Neural cell (in vitro differentiated cells): ENCODE measurements at regions not wholly inside any gene's neighbourhood (a gene's known extent, or its start where the extent isn't known, plus 50 kb on each side); places are given as distances from the start of the nearest gene placed in this dataset.

Experiments
- H2AFZ ChIP-seq: fragments of 200-600, 300-800 bp; sonication (generic), shearing (Covaris generic); 2 replicates; pipeline ENCODE4 v1.6.0; 2014; ENCODE audit warnings: low read depth, mild to moderate bottlenecking, antibody characterized with exemption, low read length, moderate library complexity
- H3F3A ChIP-seq: fragments of 200-600 bp; shearing (Covaris generic); 2 replicates; pipeline ENCODE4 v1.6.1; 2016; ENCODE audit warnings: mild to moderate bottlenecking, moderate library complexity, mixed read lengths, antibody characterized with exemption, low read length; ENCODE audit not compliant: insufficient read depth, poor library complexity, severe bottlenecking
- H3K27ac ChIP-seq: fragments of 200-600, 300-800 bp; sonication (generic), shearing (Covaris generic); 2 replicates; pipeline ENCODE4 v1.5.1; 2014; ENCODE audit warnings: mild to moderate bottlenecking, low read length, moderate library complexity
- H3K27me3 ChIP-seq: fragments of 300-800, 200-600 bp; sonication (generic), shearing (Covaris generic); 2 replicates; pipeline ENCODE4 v1.6.0; 2014; ENCODE audit warnings: mild to moderate bottlenecking, low read depth, low read length, moderate library complexity; ENCODE audit not compliant: insufficient read depth
- H3K36me3 ChIP-seq: fragments of 300-800, 200-600 bp; sonication (generic), shearing (Covaris generic); 2 replicates; pipeline ENCODE4 v1.5.1; 2014; ENCODE audit warnings: mild to moderate bottlenecking, antibody characterized with exemption, low read length, moderate library complexity; ENCODE audit not compliant: insufficient read depth
- H3K4me2 ChIP-seq: fragments of 300-800, 200-600 bp; sonication (generic), shearing (Covaris generic); 2 replicates; pipeline ENCODE4 v1.6.0; 2014; ENCODE audit warnings: mild to moderate bottlenecking, low read length
- H3K4me3 ChIP-seq: fragments of 300-800, 200-600 bp; sonication (generic), shearing (Covaris generic); 2 replicates; pipeline ENCODE4 v1.5.1; 2014; ENCODE audit warnings: mild to moderate bottlenecking, low read length, moderate library complexity
- H3K79me2 ChIP-seq: fragments of 200-600 bp; shearing (Covaris generic); replicated peaks from 2 replicates; pipeline ENCODE4 v1.6.0; 2014; ENCODE audit warnings: mild to moderate bottlenecking, low read length, moderate library complexity; ENCODE audit not compliant: insufficient read depth
- H3K9ac ChIP-seq: fragments of 300-800, 200-600 bp; sonication (generic), shearing (Covaris generic); 2 replicates; pipeline ENCODE4 v1.6.1; 2016; ENCODE audit warnings: mild to moderate bottlenecking, low read length, mixed read lengths
- H3K9me2 ChIP-seq: fragments of 200-600 bp; shearing (Covaris generic); 2 replicates; pipeline ENCODE4 v1.6.1; 2016; ENCODE audit warnings: mild to moderate bottlenecking, low read length, mixed read lengths; ENCODE audit not compliant: insufficient read depth
- H3K9me3 ChIP-seq: fragments of 200-600, 300-800 bp; sonication (generic), shearing (Covaris generic); 2 replicates; pipeline ENCODE4 v1.6.1; 2016; ENCODE audit warnings: mild to moderate bottlenecking, mixed run types, low read length, moderate library complexity, mixed read lengths
- H4K20me1 ChIP-seq: fragments of 200-600 bp; shearing (Covaris generic); 2 replicates; pipeline ENCODE4 v1.6.1; 2016; ENCODE audit warnings: mild to moderate bottlenecking, mixed run types; ENCODE audit not compliant: insufficient read depth
- CTCF ChIP-seq: fragments of 450-650 bp; IDR thresholded peaks from 2 replicates; pipeline ENCODE4 v1.5.1; 2014; ENCODE audit warnings: antibody characterized with exemption, mild to moderate bottlenecking, moderate library complexity; ENCODE audit not compliant: poor library complexity, severe bottlenecking
- EP300 ChIP-seq: fragments of 450-650 bp; conservative IDR thresholded peaks from 2 replicates; pipeline ENCODE4 v1.6.1; 2014; ENCODE audit warnings: antibody characterized with exemption, mild to moderate bottlenecking, moderate library complexity; ENCODE audit not compliant: poor library complexity, severe bottlenecking
- EZH2 ChIP-seq: fragments of 200-600, 300-800 bp; shearing (Covaris generic), sonication (generic); IDR thresholded peaks from 2 replicates; pipeline ENCODE4 v1.6.1; 2014; ENCODE audit warnings: antibody characterized with exemption, low read length, borderline replicate concordance, mild to moderate bottlenecking; ENCODE audit not compliant: insufficient read depth, poor library complexity, severe bottlenecking
- MXI1 ChIP-seq: fragments of 450-650 bp; conservative IDR thresholded peaks from 2 replicates; pipeline ENCODE4 v1.6.1; 2014; ENCODE audit warnings: antibody characterized with exemption, mild to moderate bottlenecking; ENCODE audit not compliant: poor library complexity, severe bottlenecking
- POLR2AphosphoS5 ChIP-seq: IDR thresholded peaks from 2 replicates; pipeline ENCODE4 v1.6.1; 2012
- RAD21 ChIP-seq: fragments of 450-650 bp; conservative IDR thresholded peaks from 2 replicates; pipeline ENCODE4 v1.6.1; 2014; ENCODE audit warnings: antibody characterized with exemption, mild to moderate bottlenecking, moderate library complexity
- REST ChIP-seq: IDR thresholded peaks from 2 replicates; pipeline ENCODE4 v1.6.1; 2012; ENCODE audit warnings: borderline replicate concordance
- SMC3 ChIP-seq: fragments of 450-650 bp; conservative IDR thresholded peaks from 2 replicates; pipeline ENCODE4 v1.6.1; 2014; ENCODE audit warnings: antibody characterized with exemption, mild to moderate bottlenecking, moderate library complexity; ENCODE audit not compliant: poor library complexity
- TAF1 ChIP-seq: IDR thresholded peaks from 2 replicates; pipeline ENCODE4 v1.6.1; 2012; ENCODE audit warnings: low read depth

GRCh38 chr3:40843851-40844548 is 319.2 kb downstream of the ZNF621 start:
- Histone ChIP-seq H3K9me3 (no peaks in the 10 kb centered on the region), H3K4me3 (no peak overlapping the region), H3K79me2 (no peaks in the 10 kb centered on the region), H3K9ac (no peak overlapping the region), H2AFZ (no peak overlapping the region), H3K9me2 (no peaks in the 10 kb centered on the region), H4K20me1 (no peaks in the 10 kb centered on the region), H3K27ac (no peak overlapping the region), H3K36me3 (no peaks in the 10 kb centered on the region), H3F3A (no peaks in the 10 kb centered on the region), H3K27me3 (no peaks in the 10 kb centered on the region), H3K4me2 (no peak overlapping the region)
- TF ChIP-seq MXI1 (no peak), SMC3 (no peak), CTCF (no peak), REST (no peak), EP300 (no peak), TAF1 (no peak), POLR2AphosphoS5 (no peak), RAD21 (no peak), EZH2 (no peak)

GRCh38 chr3:40844896-40845295 is 320.1 kb downstream of the ZNF621 start:
- Histone ChIP-seq H3K9ac (no peak overlapping the region), H3K27me3 (no peaks in the 10 kb centered on the region), H3K36me3 (no peaks in the 10 kb centered on the region), H3K4me2 (no peak overlapping the region), H3K27ac (no peak overlapping the region), H3K79me2 (no peaks in the 10 kb centered on the region), H3K9me2 (no peaks in the 10 kb centered on the region), H4K20me1 (no peaks in the 10 kb centered on the region), H3K9me3 (no peaks in the 10 kb centered on the region), H3K4me3 (no peak overlapping the region), H3F3A (no peaks in the 10 kb centered on the region), H2AFZ (no peak overlapping the region)
- TF ChIP-seq TAF1, result no peak
- no peak for TF ChIP-seq SMC3
- no peak for TF ChIP-seq REST
- TF ChIP-seq RAD21, result no peak
- no peak for TF ChIP-seq CTCF
- TF ChIP-seq MXI1, result no peak
- no peak for TF ChIP-seq EZH2
- no peak for TF ChIP-seq EP300
- no peak for TF ChIP-seq POLR2AphosphoS5
